GM21423 (cell line): ENCODE measurements at regions not wholly inside any gene's neighbourhood (a gene's known extent, or its start where the extent isn't known, plus 50 kb on each side); places are given as distances from the start of the nearest gene placed in this dataset.
"Not testable (repeated sequence)": the region's sequence is repeated elsewhere in the genome, so short reads cannot be mapped to it uniquely, and the experiment has no call there.

ENCODE experiments used
- ATAC-seq: cut with Tn5 transposase; IDR thresholded peaks from one replicate; pipeline ENCODE4 v1.9.1; 2021; ENCODE audit warnings: mild to moderate bottlenecking, moderate library complexity; ENCODE audit not compliant: unreplicated experiment

- ATAC-seq: no peak
Observed at GRCh38 chr6:145118224-145118623, 617.1 kb downstream of the EPM2A start.

- ATAC-seq: no peak
Observed at GRCh38 chr6:145119081-145119480, 616.2 kb downstream of the EPM2A start.

GRCh38 chr6:145132709-145133108, 602.6 kb downstream of the EPM2A start:
- ATAC-seq: no peak

- ATAC-seq: no peak
Observed at GRCh38 chr6:145135702-145136101, 599.6 kb downstream of the EPM2A start.

- no peak for ATAC-seq
Observed at GRCh38 chr6:145137425-145137824, 597.9 kb downstream of the EPM2A start.

GRCh38 chr6:145138469-145139139, 596.7 kb downstream of the EPM2A start:
- no peak for ATAC-seq

- ATAC-seq: no peak
Observed at GRCh38 chr6:145139140-145139850, 596.0 kb downstream of the EPM2A start.

GRCh38 chr6:145139895-145140294, 595.4 kb downstream of the EPM2A start:
- ATAC-seq: no peak

DNA sequence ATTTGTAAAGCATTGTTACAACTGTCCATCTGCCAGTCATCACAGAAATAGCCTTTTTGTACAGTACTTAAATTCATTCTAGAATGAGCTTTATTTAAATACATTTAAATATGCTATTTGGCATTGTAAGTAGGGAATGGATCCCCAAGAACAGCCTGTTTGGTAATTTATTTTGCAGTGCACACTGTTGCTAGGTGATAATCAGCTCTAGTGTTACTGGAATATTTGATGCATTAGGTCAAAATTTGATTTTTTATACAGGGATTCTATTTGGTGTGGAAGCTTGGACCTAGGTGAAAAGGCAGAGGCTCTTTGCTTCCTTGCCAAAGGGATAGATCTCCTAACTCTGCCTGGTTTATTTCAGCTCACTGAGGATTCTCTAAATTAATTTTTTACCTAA, 593.7 kb downstream of the EPM2A start:
- ATAC-seq: no peak

DNA sequence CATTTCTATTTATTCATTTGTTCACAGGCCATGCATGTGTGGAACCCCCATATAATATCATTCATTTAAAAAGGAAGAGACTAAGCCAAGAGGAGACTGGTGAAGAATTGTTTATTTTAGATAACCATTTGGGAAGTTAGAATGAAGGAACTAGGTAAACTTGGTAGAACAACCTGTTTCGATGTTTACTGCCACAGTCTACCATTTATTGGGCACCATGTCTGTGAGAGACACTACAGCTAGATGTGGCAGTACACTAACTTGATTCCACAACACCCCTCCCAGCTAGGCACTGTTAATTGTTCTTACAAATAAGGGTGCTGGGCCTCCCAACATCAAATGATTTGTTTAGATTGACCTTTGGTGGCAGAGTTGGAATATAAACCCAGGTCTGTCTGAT, 592.4 kb downstream of the EPM2A start:
- no peak for ATAC-seq

- ATAC-seq: no peak
Observed at GRCh38 chr6:145143379-145143778, 591.9 kb downstream of the EPM2A start.

DNA sequence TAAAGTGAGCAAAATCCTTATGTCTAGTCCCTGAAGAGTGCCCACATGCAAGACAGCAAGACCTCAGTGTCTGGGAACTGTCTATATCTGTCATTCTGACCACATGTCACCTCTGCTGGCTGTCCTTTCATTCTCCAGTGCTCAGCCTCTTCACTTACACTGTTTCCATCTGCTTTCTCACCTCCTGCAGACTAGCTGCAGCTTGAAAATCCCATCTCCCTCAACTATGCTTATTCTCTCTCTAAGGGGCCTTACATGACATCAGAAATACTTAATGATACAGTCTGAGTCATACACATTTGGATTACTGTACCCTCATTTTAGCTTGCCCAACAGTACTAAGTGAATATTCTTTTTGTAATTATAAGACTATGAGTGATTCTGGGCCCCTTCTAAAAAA, 587.8 kb downstream of the EPM2A start:
- ATAC-seq: no peak

DNA sequence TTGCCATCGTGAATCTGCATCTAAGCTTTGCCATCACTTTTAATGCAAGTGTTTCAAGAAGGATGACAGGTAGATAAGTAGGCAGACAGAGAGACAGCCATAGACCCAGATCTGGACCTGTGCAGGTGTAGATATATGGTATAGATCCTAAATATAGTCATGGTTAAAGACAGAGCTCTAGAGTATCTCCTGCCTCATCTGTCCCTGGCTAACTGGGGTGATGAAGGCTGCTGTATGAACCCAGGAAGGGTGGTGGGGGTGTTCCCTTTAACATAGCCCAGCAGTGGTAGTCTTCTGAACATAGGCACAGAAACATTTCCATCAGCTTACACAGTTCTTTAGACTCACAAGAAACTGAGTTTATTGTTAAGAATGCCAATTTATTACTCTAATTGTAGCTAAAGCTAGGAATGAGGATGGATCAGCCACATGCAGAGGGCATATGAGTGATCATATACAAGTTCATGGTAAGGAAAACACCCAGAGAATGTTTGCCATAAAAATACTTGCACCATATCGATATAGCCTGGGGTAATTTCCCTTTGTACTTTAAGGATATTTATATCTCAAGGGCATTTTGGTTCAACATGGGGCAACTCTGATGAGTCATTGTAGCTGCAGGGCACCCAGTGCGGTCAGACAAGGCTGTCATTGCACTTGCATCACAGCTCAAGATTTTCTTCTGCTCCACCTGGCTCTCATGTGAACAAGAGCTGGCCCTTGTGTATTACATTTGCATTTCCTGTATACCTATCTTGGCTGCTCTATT, 587.2 kb downstream of the EPM2A start:
- no peak for ATAC-seq

DNA sequence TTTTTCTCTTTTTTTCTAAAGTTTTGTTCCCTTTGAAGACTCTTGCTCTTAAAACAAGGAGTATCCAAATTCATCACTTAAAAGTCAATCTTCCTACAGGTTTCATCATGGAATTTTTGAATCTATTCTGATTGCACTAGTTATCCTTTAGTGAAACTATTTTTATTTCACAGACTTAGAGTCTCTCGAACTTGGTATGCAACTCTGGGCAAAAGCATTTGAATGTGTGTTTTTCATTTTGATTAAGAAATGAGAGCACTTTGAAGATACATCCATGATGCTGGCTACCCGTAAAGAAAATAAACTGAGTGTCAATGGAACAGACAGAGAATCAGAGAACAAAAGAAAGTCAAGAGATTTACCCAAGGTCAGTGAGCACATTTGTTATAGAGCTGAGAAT, 586.5 kb downstream of the EPM2A start:
- ATAC-seq: no peak

DNA sequence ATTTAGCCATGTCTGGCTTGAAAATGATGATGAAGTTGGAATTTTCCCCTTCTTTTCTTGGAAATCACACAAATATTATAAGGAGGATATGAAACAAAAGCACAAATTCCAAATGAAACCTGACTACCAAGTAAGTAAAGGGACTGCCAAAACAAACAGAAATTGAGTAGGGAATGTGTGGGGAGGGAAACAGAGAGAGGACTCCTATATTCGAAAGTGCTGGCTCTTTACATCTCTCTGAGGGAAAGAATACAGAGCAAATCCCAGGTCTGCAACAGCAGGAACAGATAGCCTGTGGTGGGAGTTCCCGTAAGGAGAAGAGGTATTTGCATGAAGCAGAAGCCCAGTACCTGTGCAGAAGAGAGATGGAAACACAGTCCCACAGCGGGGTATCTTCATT, 583.7 kb downstream of the EPM2A start:
- no peak for ATAC-seq

DNA sequence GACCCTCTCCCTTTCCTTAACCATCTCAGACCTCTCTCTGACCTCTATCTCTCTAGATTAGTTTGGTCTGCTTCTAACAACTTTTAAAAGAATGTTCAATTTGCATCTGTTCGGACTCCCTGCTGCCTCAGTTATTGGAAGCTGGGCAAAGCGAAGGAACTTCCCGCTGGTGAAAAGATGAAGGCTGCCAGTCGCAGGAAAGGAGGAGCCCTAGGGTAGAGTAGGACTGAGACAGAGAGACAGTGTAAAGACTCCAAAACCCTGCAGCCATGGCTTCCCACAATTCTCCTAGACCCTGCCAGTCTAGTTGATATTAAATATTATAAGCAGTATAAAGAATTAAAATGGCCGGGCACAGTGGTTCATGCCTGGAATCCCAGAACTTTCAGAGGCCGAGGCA, 581.8 kb downstream of the EPM2A start:
- no peak for ATAC-seq

GRCh38 chr6:145155411-145155810, 579.9 kb downstream of the EPM2A start:
- ATAC-seq: no peak

- no peak for ATAC-seq
Observed at GRCh38 chr6:145155873-145156782, 579.2 kb downstream of the EPM2A start.

DNA sequence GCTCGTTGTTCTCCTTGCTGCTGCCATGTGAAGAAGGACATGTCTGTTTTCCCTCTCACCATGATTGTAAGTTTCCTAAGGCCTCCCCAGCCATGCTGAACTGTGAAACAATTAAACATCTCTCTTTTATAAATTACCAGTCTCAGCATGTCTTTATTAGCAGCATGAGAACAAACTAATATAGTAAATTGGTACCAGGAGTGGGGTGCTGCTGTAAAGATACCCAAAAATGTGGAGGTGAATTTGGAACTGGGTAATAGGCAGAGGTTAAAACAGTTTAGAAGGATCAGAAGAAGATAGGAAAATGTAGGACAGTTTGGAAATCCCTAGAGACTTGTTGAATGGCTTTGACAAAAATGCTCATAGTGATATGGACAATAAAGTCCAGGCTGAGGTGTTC, 576.7 kb downstream of the EPM2A start:
- ATAC-seq: not testable (repeated sequence)

DNA sequence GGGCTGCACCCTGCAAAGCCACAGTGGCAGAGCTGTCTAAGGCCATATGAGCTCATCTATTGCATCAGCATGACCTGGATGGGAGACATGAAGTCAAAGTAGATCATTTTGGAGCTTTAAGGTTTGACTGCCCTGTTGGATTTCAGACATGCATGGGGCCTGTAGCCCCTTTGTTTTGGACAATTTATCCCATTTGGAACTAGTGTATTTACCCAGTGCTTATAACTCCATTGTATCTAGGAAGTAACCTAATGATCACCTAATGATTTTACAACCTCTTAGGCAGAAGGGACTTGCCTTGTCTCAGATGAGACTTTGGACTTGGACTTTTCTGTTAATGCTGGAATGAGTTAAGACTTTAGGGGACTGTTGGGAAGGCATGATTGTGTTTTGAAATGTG, 575.4 kb downstream of the EPM2A start:
- no peak for ATAC-seq

- ATAC-seq: no peak
Observed at GRCh38 chr6:145161501-145161900, 573.8 kb downstream of the EPM2A start.
